GM12892 (cell line): ENCODE measurements at regions not wholly inside any gene's neighbourhood (a gene's known extent, or its start where the extent isn't known, plus 50 kb on each side); places are given as distances from the start of the nearest gene placed in this dataset.
"Not testable (repeated sequence)": the region's sequence is repeated elsewhere in the genome, so short reads cannot be mapped to it uniquely, and the experiment has no call there.

Experiments
- DNase-seq: peaks from one replicate; pipeline ENCODE4 v3.0.0; 2011; ENCODE audit not compliant: insufficient read length
- FAIRE-seq: peaks from 2 replicates; lab custom pipeline; 2011; peaks lifted over from hg19 to GRCh38; lab: Jason Lieb, UNC
- POLR2A ChIP-seq: IDR thresholded peaks from 2 replicates; pipeline ENCODE4 v1.6.1; 2011; ENCODE audit warnings: low read depth, low read length, control low read depth
- POLR2AphosphoS5 ChIP-seq: IDR thresholded peaks from 2 replicates; pipeline ENCODE4 v1.6.1; 2011; ENCODE audit warnings: low read depth, low read length, control low read depth
- TAF1 ChIP-seq: IDR thresholded peaks from 2 replicates; pipeline ENCODE4 v1.6.1; 2011; ENCODE audit warnings: low read depth, mild to moderate bottlenecking, control low read depth, low read length, borderline replicate concordance

GRCh38 chr6:94163877-94164276 is 744.5 kb upstream of the EPHA7 start:
- DNase-seq: no peak
- FAIRE-seq: no peak
- no peak for TF ChIP-seq TAF1
- no peak for TF ChIP-seq POLR2A
- no peak for TF ChIP-seq POLR2AphosphoS5

- DNase-seq (no peak), FAIRE-seq (no peak)
- TF ChIP-seq TAF1: no peak
- TF ChIP-seq POLR2AphosphoS5: no peak
- TF ChIP-seq POLR2A: no peak
Observed at GRCh38 chr6:94150886-94151285, 731.5 kb upstream of the EPHA7 start.

- no peak for FAIRE-seq
- no peak for DNase-seq
- TF ChIP-seq POLR2AphosphoS5: no peak
- no peak for TF ChIP-seq POLR2A
- no peak for TF ChIP-seq TAF1
Observed at GRCh38 chr6:94144807-94145206, 725.4 kb upstream of the EPHA7 start.

- not testable (repeated sequence) for FAIRE-seq, DNase-seq
Observed at GRCh38 chr6:94137178-94137577, 717.8 kb upstream of the EPHA7 start.

GRCh38 chr6:94133106-94133505 is 713.7 kb upstream of the EPHA7 start:
- no peak for TF ChIP-seq POLR2A
- TF ChIP-seq TAF1: no peak
- DNase-seq: no peak

GRCh38 chr6:94131271-94131670 is 711.9 kb upstream of the EPHA7 start:
- no peak for TF ChIP-seq POLR2AphosphoS5
- TF ChIP-seq POLR2A: no peak
- TF ChIP-seq TAF1: no peak
- DNase-seq: no peak
- FAIRE-seq: no peak

More at GRCh38 chr6:94133106-94133505, 713.7 kb upstream of the EPHA7 start:
- FAIRE-seq: no peak

GRCh38 chr6:94130478-94130877 is 711.1 kb upstream of the EPHA7 start:
- TF ChIP-seq POLR2A: no peak
- DNase-seq (no peak), FAIRE-seq (no peak)

- FAIRE-seq (no peak), DNase-seq (no peak)
- no peak for TF ChIP-seq POLR2A
- no peak for TF ChIP-seq POLR2AphosphoS5
- TF ChIP-seq TAF1: no peak
Observed at GRCh38 chr6:94129926-94130325, 710.6 kb upstream of the EPHA7 start.

- TF ChIP-seq POLR2A (no peak), POLR2AphosphoS5 (no peak), TAF1 (no peak)
- FAIRE-seq (no peak), DNase-seq (no peak)
Observed at GRCh38 chr6:94127716-94128115, 708.4 kb upstream of the EPHA7 start.

GRCh38 chr6:94124333-94124732 is 705.0 kb upstream of the EPHA7 start:
- DNase-seq (no peak), FAIRE-seq (no peak)
- TF ChIP-seq POLR2AphosphoS5 (no peak), POLR2A (no peak), TAF1 (no peak)

- DNase-seq (no peak), FAIRE-seq (no peak)
- TF ChIP-seq POLR2AphosphoS5: no peak
- TF ChIP-seq TAF1: no peak
- TF ChIP-seq POLR2A: no peak
Observed at GRCh38 chr6:94121094-94121493, 701.7 kb upstream of the EPHA7 start.

- DNase-seq (no peak), FAIRE-seq (no peak)
- no peak for TF ChIP-seq POLR2A
Observed at GRCh38 chr6:94099072-94099471, 679.7 kb upstream of the EPHA7 start.

GRCh38 chr6:94095961-94096360 is 676.6 kb upstream of the EPHA7 start:
- no peak for FAIRE-seq
- no peak for DNase-seq
- no peak for TF ChIP-seq TAF1
